Pons (tissue), 1 donor: ENCODE measurements at regions not wholly inside any gene's neighbourhood (a gene's known extent, or its start where the extent isn't known, plus 50 kb on each side); places are given as distances from the start of the nearest gene placed in this dataset.
A peak's percentile ranks its signal among the peaks of the same experiment; 100 is the strongest.

Experiments used
- DNase-seq: peaks from one replicate; pipeline ENCODE4 v3.0.0-alpha.2; 2016; ENCODE audit warnings: low spot score

DNA sequence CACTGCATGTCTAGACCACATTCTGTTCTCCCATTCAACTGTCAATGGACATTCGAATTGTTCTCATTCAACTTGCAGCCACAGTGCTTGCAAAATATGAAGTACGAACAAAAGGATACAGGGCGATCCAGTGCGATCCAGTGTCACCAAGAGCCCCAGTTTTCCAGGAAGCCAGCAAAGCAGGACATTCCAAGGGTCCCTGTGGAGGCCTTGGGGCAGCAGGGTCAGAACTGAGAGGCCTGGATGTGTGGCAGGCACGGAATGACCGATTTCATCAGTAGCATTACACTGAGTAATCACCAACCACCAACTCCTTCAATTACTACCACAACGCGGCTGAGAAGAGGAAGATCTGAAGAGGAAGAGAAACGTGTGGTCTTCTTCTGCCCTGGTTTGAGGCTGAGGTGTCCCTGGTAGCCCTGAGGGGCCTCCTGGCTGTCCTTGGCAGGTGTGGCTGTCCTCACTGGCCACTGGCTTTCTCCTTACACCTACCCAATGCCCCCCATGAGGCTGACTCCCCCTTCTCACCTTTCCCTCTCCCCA is 172.7 kb upstream of the FHL2 start:
- peak; percentile 24 for DNase-seq

DNA sequence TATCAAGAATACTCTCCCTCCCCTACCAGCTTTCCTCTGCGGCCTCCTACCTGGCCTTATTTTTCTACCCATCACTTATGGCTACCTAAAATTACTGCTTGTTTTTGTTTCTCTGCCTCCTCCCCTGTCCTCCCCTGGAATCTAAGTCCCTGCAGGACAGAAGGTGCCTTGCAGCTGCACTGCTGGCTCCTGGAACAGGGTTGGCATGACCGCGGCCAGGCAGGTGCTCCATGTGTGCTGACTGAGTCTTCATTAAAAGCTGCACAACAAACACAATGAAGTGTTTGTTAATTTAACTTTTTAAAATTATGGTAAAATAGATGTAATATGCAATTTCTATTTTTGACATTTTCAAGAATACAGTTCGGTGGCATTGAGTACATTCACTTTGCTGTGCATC is 171.9 kb upstream of the FHL2 start:
- DNase-seq, result no peak

DNA sequence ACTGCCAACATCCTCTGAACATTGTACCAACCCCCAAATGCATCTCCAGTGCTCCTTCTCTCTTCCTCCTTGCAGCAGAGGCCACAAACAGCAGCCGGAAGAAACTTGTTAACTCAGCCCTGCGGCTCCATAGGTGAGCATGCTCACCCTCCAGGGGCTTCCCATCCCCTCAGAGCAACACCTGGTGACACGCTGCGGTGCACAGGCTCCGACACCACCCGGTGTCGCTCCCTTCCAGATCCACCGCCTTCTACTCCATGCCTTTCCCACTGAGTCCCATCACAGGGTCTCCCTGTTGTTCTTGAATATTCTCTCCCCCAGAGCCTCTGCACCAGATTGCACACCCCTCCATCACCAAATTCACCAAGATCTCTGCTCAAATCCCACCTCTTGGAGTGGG is 171.5 kb upstream of the FHL2 start:
- no peak for DNase-seq

DNA sequence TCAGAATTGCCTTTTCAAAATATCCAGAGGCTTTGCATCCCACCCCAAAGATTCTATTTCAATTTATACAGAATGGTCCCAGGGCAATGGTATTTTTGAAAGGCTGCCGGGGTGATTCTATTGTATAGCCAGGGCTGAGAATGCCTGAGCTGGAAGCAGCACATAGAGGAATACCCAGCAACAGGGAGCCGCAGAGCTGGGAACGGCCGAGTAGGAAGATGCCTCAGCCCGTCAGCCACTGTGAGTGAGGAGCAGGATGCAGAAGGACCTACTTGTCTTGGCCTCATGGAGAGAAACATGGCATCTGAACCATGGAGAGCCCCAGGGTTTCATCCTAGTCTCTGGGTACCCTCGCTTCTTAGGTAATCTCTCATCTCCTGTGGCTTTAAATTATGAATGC is 170.8 kb upstream of the FHL2 start:
- no peak for DNase-seq

DNA sequence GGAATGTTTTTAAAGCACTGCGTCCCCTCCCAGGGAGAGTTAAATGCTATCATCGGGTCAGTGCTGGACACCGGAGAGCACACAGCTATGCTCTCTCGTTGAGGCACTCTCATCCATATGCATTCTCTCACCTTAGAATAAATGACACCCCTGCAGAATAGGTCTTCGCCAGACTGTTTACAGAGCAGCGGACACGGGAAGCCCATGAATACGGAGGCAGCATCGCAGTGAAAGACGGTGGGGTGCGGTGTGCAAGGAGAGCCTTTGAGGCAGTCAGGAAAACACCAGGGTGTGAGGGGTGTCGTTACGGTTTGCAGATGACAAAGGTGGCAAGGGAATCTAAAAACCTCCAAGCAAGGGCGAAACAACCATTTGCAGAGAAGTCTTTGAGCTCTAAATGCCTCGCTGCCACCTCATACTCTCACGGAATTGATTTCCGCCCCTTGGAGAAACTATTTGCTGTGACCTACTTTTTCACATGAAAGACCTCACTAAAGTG is 169.2 kb upstream of the FHL2 start:
- DNase-seq, result no peak

DNA sequence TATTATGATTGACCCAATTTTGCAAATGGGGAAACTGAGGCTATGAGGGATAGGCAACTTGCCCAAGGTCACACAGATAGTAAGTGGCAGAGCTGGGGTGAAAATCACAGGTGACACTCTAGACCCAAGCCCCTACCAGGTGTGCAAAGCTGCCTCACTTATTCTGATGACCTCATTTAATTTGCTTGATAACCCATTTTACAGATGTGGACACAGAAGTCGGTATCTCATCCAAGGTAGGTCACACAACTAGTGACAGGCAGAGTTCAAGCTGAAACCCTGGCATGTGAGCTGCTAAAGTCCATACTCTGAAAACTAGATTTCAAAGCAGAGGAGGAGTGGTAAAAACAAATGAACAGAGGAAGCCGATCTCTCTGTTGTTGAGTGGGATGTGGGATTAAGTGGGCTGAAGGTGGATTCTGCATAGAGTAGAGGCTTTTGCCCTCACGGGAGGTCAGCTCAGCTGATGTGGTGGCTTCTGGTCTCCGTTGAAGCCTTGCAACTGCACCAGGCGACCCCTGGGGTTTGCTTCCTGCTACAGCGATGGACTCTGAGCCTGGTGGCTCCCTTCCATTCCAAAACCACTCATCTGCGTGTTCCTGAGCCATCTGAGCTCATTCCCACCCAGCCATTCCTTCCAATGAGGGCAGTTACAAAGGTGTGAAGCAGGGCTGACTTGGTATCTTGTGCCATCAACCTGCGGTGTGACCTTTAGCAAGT is 164.3 kb upstream of the FHL2 start:
- DNase-seq, result no peak

DNA sequence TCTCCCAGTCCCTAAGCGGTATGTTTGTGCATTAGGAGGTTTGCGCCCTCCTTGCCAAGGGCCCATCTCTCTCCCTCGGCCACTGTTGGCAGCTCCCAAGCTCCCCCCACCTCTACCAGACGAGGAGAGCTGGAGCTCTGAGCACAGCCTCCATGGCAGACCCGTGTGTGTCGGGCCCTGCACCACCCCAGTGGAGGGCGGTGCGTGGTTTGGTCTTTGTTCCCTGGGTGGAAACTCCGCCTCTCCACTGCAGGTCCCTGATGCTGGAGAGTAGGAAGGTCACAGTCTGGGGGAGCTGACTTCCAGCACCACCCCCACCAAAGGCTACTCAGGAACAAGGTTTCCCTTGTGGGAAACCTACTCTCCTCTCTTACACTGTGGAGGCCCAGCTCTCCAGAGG is 162.6 kb upstream of the FHL2 start:
- no peak for DNase-seq

DNA sequence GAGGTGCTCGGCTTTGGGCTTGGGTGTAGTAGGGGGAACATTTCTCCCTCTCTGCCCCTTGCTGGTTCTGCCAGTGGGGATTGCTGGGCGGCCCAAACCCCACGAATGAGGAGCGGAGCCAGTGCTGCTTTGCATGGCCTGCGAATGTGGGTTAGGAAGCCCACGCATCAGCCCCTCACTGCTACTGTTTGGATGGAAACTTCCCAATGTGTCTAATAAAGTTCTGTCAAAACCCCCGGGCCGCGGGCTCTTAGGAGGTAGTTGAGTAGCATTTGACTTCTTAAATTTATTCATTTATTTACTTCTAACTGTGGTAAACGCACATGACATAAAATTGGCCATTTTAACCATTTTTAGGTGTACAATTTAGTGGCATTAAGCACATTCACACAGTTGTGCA is 161.3 kb upstream of the FHL2 start:
- no peak for DNase-seq

DNA sequence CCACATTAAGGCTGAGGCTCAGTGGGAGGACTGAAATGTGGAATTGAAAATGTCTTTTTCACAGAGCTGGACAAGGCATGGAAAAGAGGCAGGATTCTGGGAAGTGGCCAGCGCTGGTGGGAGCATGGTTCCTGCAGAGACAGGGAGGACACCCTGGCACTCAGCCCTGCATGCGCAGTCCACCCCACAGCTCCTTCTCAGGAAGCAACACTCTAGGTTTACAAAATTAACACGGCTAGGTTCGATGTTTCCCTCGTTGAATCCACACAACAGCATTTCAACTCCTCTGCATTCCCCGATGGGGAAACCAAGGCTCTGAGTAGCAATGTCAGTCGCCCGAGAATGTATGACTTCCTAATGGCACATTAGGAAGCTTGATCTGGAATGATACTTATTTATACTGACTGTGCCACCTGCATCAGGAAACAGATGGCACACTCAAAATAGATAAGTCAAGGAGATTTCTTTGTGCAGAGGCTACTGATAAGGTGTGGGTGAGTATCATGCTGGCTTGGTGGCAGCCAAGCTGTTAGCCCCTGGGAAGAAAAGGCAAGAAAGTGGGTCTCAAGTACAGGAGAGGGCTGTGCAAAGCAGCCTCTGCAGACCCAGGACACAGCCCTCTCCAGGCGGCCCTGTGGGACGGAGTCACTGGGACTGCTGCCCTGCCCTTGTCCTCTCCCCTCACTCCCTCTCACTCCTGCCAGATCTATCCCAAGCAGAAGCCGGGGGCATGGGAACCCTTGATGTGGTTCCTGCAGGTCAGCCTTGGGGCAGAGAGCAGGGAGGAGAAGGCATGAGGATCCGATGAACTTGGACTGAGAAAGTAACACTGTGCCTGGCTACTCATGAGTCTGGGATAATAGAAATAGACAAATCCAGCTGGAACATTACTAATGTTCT is 158.4 kb upstream of the FHL2 start:
- DNase-seq, result no peak

DNA sequence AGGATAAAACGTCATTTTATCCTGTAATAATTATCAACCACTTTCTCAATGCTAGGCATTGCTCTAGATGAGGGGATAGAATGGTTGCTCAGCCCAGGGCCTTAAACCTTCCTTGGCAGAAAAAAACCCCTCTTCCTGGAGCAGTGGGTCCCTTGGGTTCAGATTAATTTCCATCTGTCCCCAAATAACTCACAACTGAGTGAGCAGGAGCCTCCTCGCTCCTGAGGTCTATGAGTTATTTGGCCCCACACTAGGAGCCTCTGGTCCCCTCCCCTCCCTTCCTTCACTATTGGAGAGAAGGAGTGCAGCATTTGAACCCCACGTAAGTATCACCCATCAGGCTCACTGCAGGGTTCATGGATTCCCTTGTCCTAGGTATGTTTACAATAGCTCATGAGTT is 157.5 kb upstream of the FHL2 start:
- DNase-seq, result no peak

DNA sequence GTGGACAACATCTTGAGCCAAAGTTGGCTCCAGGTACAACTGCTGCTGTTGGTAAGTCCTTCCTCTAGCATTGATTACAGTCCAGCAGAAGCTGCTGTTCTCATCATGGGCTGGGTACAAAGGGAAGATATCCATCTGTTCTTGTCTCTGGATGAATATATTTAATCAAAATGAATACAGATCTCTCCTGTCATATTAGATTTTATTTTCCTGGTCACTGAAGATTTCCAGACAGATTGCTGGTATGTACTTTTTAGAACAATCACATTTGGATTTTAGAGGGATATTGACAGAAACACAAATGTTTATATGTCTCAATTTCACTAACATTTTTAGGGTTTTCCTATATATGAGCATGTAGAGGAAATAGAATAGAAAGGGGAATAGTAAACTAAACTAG is 155.4 kb upstream of the FHL2 start:
- no peak for DNase-seq

DNA sequence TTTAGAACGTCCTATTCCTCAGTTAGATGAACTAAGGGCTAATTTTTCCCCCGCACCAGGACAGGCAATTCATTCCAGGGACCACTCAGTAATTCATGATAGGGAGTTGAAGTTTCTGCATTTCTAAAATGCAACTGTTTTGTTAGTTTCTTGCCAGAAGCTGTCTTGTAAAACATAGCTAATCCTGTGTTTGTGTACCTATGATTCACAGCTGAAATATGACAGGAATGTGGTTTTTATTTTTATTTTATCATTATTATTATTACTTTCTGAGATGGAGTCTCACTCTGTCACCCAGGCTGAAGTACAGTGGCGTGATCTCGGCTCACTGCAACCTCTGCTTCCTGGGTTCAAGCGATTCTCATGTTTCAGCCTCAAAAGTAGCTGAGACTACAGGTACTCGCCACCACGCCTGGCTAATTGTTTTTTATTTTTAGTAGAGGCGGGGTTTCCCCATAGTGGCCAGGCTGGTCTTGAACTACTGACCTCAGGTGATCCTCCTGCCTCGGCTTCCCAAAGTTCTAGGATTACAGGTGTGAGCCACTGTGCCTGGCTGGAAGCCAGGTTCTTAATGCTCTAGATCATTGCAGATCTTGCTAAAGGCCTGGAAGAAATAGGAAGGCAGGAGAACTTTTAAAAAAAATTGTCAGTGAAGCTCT is 154.8 kb upstream of the FHL2 start:
- DNase-seq, result no peak

DNA sequence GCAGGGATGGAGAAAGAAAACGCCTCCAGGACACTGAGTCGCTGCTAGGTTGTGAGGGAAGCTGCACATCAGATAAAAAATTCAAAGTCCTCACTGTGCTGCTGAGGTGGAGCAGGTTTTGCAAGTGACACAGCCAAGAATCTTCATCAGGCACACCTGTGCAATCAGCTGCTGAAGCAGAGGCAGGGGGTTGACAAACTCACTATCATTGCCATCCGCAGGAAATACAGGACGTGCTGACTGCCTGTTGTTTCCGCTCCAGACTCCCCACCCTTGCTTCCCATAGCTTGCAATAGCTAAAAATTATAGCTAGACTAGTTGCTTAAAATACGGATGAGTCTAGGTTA is 147.8 kb upstream of the FHL2 start:
- no peak for DNase-seq

DNA sequence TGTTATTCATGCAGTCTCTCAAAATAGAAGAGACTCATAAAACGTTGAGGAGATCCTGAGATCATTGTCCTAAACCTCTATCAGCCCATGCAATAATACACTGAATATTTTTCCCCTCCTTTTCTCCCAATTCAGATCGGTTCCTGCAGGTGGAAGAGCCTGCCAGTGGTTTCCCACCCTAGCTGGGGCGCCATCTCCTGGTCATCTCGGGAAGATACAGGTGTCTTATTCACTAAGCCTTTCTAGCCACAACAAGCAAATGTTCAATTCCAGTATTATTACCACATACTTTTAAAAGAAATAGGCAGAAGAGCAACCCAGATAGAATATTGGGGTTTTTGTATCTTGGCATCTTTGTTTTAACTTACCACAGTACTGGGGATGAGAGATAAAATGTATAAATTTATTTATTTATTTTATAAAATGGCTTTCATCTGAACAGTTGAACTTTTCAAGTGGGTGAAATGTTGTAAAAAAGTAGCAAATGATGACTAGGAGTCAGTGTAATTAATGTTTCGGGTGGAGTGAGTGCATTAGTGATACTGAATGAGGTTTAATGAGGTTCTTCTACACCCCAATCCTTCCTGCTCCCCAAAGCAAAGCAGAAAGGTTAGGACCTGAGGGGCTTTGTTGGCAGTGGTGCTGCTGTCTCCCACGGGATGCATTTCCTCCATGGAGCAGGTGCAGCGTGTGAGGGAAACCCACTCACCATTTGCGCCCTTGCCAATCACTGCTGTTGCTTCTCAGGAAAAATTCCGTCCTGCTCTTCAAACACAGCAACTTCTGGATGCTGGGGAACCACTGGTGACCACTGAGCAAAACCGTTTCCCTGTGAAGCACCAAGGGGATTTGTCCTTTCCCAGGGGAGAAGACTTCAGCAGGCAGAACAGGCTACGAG is 147.1 kb upstream of the FHL2 start:
- DNase-seq, result peak; percentile 55

DNA sequence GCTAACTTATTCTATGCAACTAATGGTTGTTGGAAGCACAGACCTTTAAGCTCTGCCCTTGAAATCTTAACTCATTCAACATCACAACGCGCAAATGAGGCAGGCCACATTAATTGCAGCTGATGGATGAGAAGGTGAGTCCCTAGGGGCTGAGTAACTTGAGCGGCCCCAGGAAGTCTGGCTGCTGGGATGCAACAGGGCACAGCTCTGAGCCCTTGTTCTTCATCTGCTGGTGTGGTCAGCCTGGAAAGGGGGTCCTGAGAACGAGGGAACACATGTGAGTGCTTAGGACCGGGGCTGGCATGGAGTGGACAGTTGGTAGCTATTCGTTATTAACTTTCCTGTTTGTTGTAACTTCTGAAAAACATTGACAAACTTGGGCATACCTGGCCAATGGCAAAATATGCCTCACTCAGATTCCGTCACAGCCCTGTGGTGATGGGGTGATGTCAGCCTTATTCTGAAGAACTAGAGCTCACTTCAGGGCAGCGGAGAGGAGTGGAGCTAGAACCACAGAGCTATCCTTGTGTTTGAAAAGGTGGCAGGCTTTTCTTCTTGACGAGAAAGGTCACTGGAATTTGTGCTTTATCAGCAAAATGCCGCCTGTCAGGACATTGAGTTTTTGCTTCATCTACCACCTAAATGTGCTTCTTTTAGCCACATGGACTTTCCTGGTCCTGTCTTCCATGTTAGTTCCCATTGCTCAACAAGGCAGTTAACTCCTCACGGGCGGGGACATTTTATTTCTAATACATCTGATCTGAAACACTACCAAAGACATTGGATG is 145.9 kb upstream of the FHL2 start:
- DNase-seq, result no peak

DNA sequence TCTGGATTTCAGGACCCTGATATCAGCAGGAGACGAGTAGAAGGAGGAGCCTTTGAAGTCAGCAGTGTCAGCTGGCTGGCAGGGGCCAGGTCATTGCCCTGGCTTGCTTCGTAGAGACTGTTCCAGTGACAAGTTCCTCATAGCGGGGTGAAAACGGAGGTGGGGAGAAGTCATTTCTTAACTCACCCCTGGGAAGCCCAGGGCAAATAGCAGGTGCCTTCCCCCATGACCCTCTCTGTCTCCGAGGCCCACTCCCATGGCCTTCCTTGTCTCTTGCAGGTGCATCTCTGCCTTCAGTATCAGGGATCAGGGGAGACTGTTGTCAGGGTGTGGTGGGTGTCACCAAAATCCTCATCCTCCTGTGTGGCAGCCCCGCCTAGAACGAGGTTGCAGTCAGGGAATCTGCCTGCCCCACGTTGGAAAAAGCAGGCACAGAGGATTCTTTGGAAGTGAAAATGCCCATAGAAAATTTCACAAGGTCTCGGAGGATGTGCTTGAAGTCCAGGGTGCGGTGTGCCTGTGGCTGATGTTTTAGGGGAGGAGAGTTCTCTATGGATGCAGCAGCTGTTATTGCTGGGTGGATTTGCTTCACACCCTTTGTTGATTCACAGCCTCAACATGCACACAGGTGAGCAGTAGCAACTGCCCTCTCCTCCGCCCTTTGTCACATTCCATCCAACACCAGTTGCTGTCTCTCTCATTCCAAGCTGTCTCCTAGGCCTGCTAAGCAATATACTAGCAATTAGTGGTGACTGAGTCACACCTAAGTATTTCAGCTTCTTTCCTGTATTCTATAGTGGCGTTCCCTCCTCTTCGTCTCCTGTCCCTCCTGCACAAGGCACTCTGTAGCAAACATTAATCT is 142.6 kb upstream of the FHL2 start:
- DNase-seq, result no peak

DNA sequence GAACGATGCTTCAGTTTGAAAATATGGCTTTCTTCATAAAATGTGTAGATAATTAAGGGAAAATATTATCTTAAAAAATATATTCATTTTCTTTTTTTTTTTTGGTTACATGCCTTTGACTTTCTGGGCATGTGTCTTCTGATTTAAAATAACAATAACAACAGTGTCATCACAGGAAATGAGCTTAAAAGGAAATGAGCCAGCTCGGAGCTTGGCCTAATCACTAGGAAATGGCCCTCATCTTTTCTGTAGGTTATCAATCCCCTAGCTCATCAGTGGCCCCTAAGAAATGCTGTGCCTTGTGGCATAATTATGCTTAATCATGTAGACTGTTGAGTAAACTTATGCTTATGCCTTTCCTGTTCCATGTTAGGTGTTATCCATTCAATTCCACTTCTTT is 141.8 kb upstream of the FHL2 start:
- no peak for DNase-seq

DNA sequence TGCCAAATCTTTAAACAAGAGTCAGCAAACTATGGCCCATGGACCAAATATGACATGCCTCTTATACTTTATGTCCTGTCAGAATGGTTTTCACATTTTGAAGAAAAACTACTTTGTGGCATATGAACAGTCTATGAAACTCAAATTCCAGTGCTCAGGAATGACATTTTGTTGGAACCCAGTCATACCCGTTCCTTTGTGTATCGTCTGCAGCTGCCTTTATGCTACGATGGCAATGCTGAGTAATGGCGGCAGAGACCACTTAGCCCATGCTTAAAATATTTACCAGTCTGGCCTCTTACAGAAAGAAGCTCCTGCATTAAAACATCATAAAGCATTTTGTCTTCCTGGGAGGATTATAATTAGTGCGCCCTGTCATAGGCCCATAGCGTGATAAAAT is 140.5 kb upstream of the FHL2 start:
- DNase-seq, result no peak

DNA sequence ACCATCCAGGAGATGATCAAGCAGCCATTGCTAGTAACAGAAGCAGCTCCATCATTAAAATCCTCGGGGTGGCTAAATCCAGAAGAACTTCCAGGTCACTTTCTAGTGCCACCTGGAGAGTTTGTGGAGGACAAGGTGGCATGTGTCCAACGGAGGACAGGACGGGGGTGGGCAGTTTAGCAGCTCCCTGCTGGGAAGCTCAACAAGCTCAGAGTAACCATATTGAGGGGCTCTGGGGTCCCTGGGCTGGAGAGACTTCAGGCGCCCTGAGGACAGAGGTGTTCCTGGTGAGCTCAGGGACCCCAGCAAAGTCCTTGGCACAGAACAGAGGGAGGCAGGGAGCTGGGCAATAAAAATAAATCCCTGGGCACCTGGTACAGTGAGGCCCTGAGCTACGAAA is 140.0 kb upstream of the FHL2 start:
- DNase-seq, result no peak

DNA sequence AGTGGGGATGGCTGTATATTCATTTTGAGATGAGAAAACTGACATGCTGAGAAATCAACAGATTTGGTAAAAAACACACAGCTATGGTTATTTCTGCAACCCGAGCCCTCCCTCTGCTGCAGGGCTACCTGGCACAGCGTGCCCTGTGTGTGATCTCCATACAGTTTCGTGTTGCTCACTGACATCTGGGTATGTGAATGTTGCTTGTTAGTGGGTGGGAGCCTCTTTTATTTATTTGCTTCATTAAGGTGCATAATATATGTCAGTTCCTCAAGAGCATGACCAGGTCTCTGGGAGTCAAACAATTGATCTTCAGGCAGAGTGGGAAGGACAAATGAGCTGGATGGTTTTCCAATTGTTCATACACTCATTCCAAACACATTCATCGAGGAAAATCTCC is 139.1 kb upstream of the FHL2 start:
- no peak for DNase-seq
